ENCODE measurements at regions not wholly inside any gene's neighbourhood (a gene's known extent, or its start where the extent isn't known, plus 50 kb on each side); places are given as distances from the start of the nearest gene placed in this dataset.

DNA sequence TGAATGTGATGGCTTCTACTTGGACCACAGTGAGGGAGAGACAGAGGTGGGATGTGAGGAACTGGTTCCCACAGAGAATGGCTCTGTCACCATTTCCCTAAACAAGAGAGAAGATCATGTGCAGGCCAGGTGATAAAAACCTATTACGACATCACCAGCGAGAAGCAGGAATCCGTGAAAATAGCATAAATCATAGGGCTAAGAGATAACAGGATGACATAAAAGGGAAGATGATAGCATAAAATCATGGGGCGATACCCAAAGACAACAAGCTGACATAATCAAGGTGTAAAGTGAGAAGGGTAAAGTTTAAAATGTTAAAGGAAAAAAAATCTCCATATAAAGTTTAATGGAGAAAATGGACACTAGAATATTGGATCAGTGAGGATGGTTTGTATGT lies 205.5 kb upstream of the SLIT2 start:
- H3K9me3 Mint-ChIP-seq, result no peaks in the 10 kb centered on the region
- H3K27me3 Mint-ChIP-seq (ENCODE audit: low read depth), result no peaks in the 10 kb centered on the region
- DNase-seq (ENCODE audit: low spot score in 2 of 2, unreplicated experiment in 2 of 2), result no peak
- TF ChIP-seq, protein P1, sequence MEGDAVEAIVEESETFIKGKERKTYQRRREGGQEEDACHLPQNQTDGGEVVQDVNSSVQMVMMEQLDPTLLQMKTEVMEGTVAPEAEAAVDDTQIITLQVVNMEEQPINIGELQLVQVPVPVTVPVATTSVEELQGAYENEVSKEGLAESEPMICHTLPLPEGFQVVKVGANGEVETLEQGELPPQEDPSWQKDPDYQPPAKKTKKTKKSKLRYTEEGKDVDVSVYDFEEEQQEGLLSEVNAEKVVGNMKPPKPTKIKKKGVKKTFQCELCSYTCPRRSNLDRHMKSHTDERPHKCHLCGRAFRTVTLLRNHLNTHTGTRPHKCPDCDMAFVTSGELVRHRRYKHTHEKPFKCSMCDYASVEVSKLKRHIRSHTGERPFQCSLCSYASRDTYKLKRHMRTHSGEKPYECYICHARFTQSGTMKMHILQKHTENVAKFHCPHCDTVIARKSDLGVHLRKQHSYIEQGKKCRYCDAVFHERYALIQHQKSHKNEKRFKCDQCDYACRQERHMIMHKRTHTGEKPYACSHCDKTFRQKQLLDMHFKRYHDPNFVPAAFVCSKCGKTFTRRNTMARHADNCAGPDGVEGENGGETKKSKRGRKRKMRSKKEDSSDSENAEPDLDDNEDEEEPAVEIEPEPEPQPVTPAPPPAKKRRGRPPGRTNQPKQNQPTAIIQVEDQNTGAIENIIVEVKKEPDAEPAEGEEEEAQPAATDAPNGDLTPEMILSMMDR (IDR thresholded peaks at IDR 0.05; ENCODE audit: unreplicated experiment), result no peak
- H3K27ac Mint-ChIP-seq, result peak overlapping the region; percentile 5
- peaks cover 62% of the 10 kb centered on the region for H3K4me1 Mint-ChIP-seq
- H3K4me3 Mint-ChIP-seq, result no peak overlapping the region
- no peaks in the 10 kb centered on the region for H3K36me3 Mint-ChIP-seq

DNA sequence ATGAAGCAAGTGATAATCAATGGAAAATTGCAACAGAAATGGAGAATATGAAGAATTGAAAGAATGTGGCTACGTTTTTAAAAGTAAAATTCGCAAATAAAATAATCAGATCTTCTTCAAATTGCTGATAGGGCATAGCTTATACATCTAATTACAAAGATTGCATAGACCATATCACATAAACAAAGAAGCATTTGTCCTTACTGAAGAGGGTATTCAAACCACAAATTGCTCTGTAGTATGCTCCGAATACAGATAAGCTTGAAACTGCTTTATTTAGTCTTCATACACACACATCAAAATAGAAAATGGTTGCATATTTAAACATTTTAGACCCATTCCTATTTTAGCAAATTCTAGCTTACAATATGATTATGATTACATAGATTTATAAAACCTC lies 206.7 kb upstream of the SLIT2 start:
- Mint-ChIP-seq H3K9me3 (no peaks in the 10 kb centered on the region), H3K27me3 (ENCODE audit: low read depth) (no peaks in the 10 kb centered on the region), H3K27ac (no peak overlapping the region), H3K4me3 (no peak overlapping the region), H3K4me1 (peaks cover 59% of the 10 kb centered on the region), H3K36me3 (no peaks in the 10 kb centered on the region)
- TF ChIP-seq, protein P1 (IDR thresholded peaks at IDR 0.05; ENCODE audit: unreplicated experiment), result no peak
- no peak for DNase-seq (ENCODE audit: low spot score in 2 of 2, unreplicated experiment in 2 of 2)

DNA sequence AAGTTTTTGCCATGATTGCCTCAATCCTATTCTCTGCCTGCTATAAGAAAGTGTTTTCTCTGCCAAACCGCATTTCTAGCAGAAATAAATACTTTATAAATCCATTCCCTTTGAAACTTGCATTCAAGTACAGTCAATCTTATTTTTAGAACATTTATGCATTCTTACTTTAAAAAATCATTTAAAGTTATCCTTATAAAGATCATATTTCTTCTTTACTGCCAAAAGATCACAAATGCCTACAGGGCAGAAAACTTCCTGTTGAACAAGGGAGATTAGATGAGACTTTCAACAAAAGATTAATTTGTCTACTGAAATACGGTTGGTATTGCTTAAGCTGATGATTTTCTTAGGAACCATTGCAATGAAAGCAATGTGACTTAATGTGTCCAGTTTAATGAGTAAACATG lies 207.2 kb upstream of the SLIT2 start:
- H3K27me3 Mint-ChIP-seq (ENCODE audit: low read depth), result no peaks in the 10 kb centered on the region
- H3K36me3 Mint-ChIP-seq, result no peaks in the 10 kb centered on the region
- H3K4me1 Mint-ChIP-seq, result peaks cover 54% of the 10 kb centered on the region
- peak overlapping the region; percentile 80 for H3K27ac Mint-ChIP-seq
- no peaks in the 10 kb centered on the region for H3K9me3 Mint-ChIP-seq
- no peak for DNase-seq (ENCODE audit: low spot score in 2 of 2, unreplicated experiment in 2 of 2)
- no peak overlapping the region for H3K4me3 Mint-ChIP-seq
- TF ChIP-seq, protein P1 (IDR thresholded peaks at IDR 0.05; ENCODE audit: unreplicated experiment), result no peak

DNA sequence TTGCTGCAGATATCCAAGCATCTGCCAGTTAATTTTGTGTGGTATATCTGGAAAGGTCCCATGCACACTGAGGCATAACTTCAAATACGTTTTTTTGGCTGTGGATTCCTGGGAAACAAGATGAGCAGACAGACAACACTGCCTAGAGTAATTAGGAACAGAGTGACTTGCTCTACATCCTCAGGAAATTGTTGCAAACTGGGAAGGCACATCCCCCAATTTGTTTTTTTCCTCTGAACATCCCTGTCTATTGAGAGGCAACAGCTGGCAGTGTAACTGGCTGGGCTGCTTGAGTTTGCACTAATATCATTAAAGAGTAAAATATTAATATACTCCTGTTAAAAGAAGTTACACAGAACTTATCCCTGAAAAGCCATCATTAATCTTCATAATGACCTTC lies 207.7 kb upstream of the SLIT2 start:
- TF ChIP-seq, protein P1 (IDR thresholded peaks at IDR 0.05; ENCODE audit: unreplicated experiment), result no peak
- Mint-ChIP-seq H3K36me3 (no peaks in the 10 kb centered on the region), H3K27ac (peak overlapping the region; percentile 0), H3K27me3 (ENCODE audit: low read depth) (no peaks in the 10 kb centered on the region), H3K9me3 (no peaks in the 10 kb centered on the region), H3K4me3 (no peak overlapping the region), H3K4me1 (peaks cover 50% of the 10 kb centered on the region)
- no peak for DNase-seq (ENCODE audit: low spot score in 2 of 2, unreplicated experiment in 2 of 2)

DNA sequence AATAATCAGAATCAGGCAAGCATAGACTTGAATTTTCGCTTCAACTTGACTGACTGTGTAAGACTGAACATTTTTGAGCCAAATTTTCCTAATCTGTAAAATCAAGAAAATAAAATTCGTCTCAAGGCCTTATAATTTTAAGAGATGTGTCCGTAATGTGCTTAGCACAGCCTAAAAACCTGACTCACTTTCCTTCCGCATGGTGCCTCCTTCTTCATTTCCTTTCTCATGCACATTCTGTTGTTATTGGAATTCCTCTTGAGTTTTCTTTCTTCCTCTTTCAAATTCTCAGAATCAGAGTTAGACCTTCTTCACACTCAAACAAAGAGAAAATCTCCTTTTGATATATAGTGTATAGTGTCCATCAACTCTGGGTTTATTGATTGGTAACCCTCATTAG lies 208.9 kb upstream of the SLIT2 start:
- DNase-seq (ENCODE audit: low spot score in 2 of 2, unreplicated experiment in 2 of 2), result no peak
- Mint-ChIP-seq H3K27me3 (ENCODE audit: low read depth) (peaks cover 3% of the 10 kb centered on the region), H3K4me1 (peaks cover 50% of the 10 kb centered on the region), H3K4me3 (no peak overlapping the region), H3K27ac (peak overlapping the region; percentile 7), H3K36me3 (no peaks in the 10 kb centered on the region), H3K9me3 (no peaks in the 10 kb centered on the region)
- TF ChIP-seq, protein P1 (IDR thresholded peaks at IDR 0.05; ENCODE audit: unreplicated experiment), result no peak

DNA sequence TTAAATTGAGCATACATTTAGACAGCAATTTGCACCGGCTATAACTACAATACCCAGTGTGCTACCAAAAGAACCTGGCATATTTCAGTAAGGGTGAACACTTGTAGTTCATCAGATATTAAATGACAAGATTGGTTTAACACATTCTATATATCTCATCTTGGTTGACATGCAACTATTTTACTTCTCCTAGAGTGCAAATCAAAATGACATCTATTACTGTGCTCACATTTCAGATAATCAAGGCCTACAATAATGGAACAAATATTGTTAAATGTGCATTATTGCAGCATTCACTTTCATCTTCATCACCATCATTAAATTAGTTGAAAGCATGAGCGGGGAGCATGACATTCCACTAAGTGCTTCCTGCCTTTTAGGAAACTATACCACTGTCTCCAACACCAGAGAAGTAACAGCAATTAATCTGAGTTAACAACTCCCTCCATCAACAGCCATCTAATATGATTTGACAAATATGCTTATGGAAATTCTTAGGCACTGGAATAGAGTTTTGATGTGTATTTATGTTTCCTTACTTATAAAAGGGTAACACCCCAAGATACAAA lies 209.8 kb upstream of the SLIT2 start:
- no peaks in the 10 kb centered on the region for H3K9me3 Mint-ChIP-seq
- TF ChIP-seq, protein P1 (IDR thresholded peaks at IDR 0.05; ENCODE audit: unreplicated experiment), result no peak
- no peak for DNase-seq (ENCODE audit: low spot score in 2 of 2, unreplicated experiment in 2 of 2)
- peaks cover 3% of the 10 kb centered on the region for H3K27me3 Mint-ChIP-seq (ENCODE audit: low read depth)
- no peaks in the 10 kb centered on the region for H3K36me3 Mint-ChIP-seq
- peaks cover 48% of the 10 kb centered on the region for H3K4me1 Mint-ChIP-seq
- H3K27ac Mint-ChIP-seq, result no peak overlapping the region
- no peak overlapping the region for H3K4me3 Mint-ChIP-seq
